ENCODE measurements at regions not wholly inside any gene's neighbourhood (a gene's known extent, or its start where the extent isn't known, plus 50 kb on each side); places are given as distances from the start of the nearest gene placed in this dataset.
"Not testable (repeated sequence)": the region's sequence is repeated elsewhere in the genome, so short reads cannot be mapped to it uniquely, and the experiment has no call there.

DNA sequence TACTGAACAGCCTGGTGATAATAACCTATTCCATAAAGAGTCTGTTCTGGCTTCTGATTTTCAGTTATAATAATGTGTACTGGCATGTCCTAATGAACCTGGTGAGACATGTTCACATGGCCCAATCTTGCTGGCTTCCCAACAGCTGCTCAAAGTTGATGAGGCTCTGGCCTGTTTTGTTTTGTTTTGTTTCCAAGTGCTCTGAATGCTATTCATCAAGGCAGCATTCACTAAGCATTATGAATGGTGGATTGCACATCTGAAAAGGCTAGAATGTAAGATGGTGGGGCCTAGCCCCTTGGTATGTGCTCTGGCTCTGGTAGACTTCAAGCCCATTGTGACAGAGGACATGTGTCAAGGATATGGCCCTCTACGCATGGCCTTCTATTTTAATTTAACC is 388.5 kb downstream of the PSAT1 start:
- DNase-seq (ENCODE audit: low read depth, low spot score), result no peak
- no peak overlapping the region for H3K4me3 ChIP-seq (ENCODE audit: low read length)

DNA sequence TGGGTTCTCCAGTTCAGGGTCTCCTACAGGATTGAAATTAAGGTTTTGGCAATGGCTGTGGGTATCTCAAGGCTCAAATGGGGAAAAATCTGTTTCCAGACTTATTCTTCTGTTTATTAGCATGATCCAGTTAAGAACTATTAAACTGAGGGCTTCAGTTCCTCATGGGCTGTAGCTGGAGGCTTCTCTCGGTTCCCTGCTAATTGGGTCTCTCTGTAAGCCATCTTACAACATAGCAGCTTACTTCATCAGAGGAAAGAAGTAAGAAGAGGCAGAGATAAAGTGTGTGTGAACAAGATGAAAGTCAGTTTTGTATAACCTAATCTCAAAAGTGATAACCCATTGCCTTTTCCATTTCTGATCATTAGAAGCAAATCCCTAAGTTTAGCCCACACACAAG is 391.9 kb downstream of the PSAT1 start:
- DNase-seq (ENCODE audit: low read depth, low spot score), result no peak

GRCh38 chr9:78691542-78691941 is 394.6 kb downstream of the PSAT1 start:
- no peak for DNase-seq (ENCODE audit: low read depth, low spot score)
- H3K4me3 ChIP-seq (ENCODE audit: low read length), result no peak overlapping the region

More for the DNA sequence above, 391.9 kb downstream of the PSAT1 start:
- no peak overlapping the region for H3K4me3 ChIP-seq (ENCODE audit: low read length)

DNA sequence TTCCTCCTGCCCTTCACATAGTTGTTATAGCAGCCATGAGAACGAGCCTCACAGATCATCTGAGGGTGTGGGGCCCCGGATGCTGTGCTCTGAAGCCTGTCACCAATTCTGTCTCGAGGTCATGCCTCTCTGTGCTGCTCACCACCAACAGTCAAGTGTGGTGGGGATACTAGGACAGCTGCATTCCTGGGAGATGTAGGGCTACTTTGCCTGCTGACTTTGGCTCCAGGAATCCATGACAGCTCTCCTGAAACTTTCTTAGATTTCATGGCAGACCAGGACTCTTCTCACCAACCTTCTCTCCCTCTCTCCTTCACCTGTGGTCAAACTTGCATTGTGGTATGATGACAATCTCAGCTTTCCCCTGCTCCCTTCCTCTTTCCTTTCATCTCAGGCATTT is 395.9 kb downstream of the PSAT1 start:
- no peak for DNase-seq (ENCODE audit: low read depth, low spot score)
- H3K4me3 ChIP-seq (ENCODE audit: low read length), result no peak overlapping the region

DNA sequence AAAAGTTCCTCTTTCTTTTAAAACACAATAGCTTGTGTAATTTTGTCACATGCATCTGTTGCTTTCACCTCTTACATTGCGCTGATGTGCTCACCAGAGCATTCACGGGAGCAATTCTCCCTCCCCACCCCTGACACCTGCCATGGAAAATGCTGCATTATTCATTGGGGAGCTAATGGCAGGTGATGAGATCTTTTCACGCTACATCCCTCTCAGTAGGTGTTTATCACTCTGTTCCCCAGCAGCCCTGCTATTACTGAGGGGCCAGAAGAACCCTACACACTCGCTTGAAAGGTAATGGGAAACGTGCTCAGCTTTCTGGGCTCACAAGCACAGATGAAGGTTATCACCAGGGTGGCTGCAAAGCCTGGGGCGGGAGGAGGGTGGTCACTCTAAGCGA is 398.0 kb downstream of the PSAT1 start:
- DNase-seq (ENCODE audit: low read depth, low spot score), result no peak
- H3K4me3 ChIP-seq (ENCODE audit: low read length), result no peak overlapping the region

DNA sequence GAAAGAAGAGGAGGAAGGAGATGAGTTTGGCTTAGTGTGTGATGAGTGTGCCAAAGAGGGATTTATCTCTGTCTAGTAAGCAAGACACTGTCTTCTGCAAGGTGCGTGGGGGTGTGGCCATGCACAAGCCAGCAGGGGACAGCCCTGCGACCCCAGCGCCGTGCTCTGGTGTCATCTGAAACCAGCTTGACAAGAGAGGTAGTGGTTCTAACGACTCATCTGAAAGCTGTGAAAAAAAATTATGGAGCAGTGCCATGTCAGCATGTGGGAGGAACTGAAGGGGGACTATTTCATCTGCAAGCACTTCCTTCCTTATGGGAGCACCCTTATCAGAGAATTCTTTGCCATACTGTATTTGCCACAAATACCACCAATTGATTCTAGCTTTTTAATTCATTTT is 398.6 kb downstream of the PSAT1 start:
- DNase-seq (ENCODE audit: low read depth, low spot score), result no peak
- H3K4me3 ChIP-seq (ENCODE audit: low read length), result no peak overlapping the region

GRCh38 chr9:78697618-78698017 is 400.7 kb downstream of the PSAT1 start:
- no peak for DNase-seq (ENCODE audit: low read depth, low spot score)
- no peak overlapping the region for H3K4me3 ChIP-seq (ENCODE audit: low read length)

DNA sequence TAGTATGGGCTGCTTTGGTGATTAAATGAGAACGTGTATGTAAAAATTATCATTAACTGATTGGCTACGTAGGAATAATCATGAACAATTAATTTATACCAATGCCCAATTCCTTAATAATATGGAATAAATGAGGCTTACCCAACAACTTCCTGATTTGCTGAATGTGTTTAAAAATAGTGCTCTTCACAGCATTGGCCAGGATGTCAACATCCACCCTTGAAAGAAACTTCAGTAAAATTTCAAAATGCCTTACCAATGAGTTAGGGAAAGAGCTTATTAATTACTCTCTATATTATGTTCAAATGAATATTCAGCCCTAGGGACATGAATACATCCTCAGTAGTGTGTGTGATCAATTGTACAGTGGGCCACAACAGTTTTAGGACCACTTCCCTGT is 401.4 kb downstream of the PSAT1 start:
- DNase-seq (ENCODE audit: low read depth, low spot score), result no peak
- no peak overlapping the region for H3K4me3 ChIP-seq (ENCODE audit: low read length)

DNA sequence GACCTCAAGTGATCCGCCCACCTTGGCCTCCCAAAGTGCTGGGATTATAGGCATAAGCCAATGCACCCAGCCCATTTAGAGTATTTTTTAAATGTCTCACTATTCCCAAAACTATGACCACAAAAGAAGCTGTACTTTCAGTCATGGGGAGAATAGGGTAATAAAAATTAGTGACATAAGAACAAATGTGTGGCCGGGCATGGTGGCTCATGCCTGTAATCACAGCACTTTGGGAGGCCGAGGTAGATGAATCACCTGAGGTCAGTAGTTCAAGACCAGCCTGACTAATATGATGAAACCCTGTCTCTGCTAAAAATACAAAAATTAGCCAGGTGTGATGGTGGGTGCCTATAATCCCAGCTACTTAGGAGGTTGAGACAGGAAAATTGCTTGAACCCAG is 402.3 kb downstream of the PSAT1 start:
- not testable (repeated sequence) for DNase-seq (ENCODE audit: low read depth, low spot score)

GRCh38 chr9:78704153-78704552 is 407.2 kb downstream of the PSAT1 start:
- H3K4me3 ChIP-seq (ENCODE audit: low read length); DNase-seq (ENCODE audit: low read depth, low spot score): not testable (repeated sequence)

More for the DNA sequence above, 402.3 kb downstream of the PSAT1 start:
- not testable (repeated sequence) for H3K4me3 ChIP-seq (ENCODE audit: low read length)

DNA sequence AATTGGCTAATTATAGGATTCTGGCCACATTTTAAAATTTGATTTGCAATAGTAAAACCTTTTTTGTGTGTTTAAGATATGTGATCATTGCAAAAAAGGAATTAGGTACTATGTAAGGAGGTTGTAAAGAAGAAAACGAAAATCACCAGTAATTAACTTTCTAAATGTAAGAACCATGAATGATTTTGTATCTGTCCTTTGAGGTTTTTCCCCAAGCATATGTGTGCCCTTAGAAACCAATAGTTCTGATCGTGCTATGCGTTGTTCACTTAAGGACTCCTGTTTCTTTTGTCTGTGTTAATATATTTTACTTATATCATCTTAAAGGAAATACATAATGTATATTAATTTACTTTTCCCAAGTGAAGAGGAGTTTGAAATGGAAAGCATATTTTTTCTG is 410.2 kb downstream of the PSAT1 start:
- no peak for DNase-seq (ENCODE audit: low read depth, low spot score)
- H3K4me3 ChIP-seq (ENCODE audit: low read length), result no peak overlapping the region

GRCh38 chr9:78707481-78707991 is 410.6 kb downstream of the PSAT1 start:
- DNase-seq (ENCODE audit: low read depth, low spot score), result no peak
- H3K4me3 ChIP-seq (ENCODE audit: low read length), result no peak overlapping the region

DNA sequence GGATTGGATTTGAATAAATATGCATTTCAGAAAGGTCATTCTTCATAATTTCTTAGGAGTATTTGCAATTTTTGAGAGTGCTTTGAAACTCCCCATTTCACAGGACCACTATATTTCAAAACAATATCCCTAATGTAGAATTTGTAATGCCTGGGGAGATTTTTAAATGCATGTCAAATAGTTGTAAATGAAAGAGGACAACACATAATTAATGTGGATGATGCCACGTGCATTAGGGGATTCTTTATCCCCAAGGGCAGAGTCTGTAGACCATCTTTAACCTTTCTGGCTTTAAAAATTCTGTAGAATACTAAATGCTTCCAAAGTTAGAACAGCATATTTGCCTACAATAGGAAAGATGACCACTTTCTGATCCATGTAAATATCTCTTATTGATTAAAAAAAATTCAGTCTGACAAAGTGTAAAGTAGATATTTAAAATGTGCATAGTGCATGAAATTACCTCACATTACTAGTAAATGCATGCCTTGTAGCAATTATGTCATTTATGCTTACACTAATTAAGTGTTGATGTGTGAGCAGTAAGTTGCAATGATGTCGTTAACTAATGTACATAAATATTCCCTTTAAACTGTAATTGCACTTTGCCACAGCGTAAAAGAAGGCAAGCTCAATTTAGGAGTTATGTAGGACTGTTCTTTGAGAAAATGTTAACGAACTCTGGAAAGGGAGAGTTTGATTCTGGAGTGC is 416.1 kb downstream of the PSAT1 start:
- no peak overlapping the region for H3K4me3 ChIP-seq (ENCODE audit: low read length)
- DNase-seq (ENCODE audit: low read depth, low spot score), result no peak

- H3K4me3 ChIP-seq (ENCODE audit: low read length), result no peak overlapping the region
- no peak for DNase-seq (ENCODE audit: low read depth, low spot score)
Measured at GRCh38 chr9:78713614-78714405, 416.9 kb downstream of the PSAT1 start.

DNA sequence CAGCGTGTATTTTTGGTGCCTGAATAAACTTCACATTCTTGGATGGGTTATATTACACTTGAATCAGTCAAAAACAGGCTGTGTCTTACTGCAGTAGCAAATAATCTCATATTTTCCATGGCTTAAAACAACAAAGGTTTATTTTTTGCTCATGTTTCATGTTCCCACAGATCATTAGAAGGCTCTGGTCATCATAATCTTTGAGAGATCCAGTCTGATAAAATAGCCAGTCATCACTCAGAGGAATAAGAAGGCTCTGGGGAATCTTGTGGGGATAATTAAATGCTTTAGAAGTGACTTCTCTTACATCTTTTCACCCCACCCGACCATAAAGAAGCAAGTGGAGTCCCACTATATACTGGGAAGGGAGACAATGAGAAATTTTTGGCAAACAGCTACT is 417.7 kb downstream of the PSAT1 start:
- H3K4me3 ChIP-seq (ENCODE audit: low read length), result no peak overlapping the region
- no peak for DNase-seq (ENCODE audit: low read depth, low spot score)

DNA sequence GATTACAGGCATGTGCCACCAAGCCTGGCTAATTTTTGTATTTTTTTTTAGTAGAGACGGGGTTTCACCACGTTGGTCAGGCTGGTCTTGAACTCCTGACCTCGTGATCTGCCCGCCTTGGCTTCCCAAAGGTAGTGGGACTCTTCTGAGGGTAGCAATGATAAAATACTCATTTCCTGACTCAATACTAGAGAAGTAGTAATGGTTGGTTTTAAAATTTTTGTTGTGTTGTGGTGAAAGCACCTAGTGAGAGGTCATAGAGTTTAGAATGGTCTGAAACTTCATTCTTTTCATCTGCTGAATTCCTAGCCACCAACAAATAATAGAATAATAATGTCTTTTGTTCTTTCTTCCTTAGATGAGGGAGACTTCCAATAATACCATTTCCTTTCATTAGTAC is 422.1 kb downstream of the PSAT1 start:
- not testable (repeated sequence) for H3K4me3 ChIP-seq (ENCODE audit: low read length); DNase-seq (ENCODE audit: low read depth, low spot score)

DNA sequence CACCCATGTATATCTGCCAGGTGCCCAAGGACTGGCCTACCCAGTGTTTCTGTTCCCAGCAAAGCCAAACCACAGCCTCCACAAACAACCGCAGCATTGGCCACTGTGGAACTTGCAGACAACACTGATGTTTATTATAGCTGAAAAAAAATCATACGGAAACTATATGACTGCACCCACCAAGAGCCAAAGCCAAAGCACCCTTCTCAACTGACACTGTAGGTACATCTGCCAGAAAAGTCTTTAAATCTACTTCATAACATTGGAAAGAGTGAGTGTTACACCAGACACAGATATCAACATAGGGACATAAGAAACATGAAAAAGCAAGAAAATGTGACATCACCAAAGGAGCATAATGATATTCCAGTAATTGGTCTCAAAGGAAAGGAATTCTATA is 428.0 kb downstream of the PSAT1 start:
- no peak overlapping the region for H3K4me3 ChIP-seq (ENCODE audit: low read length)
- DNase-seq (ENCODE audit: low read depth, low spot score), result no peak

DNA sequence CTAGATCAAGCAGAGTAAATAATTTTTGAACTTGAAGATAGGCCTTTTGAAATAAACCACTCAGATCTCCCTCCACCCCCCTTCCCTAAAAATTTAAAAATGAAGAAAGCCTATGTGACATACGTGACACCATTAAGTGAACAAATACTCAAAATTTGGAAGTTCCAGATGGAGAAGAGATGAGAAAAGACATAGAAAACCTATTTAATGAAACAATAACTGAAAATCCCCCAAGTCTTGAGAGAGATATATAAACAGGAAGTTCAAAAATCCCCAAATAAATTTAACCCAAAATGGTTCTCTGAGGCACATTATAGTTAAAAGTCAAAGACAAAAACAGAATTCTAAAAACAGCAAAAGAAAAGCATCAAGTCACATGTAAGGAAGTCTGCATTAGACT is 428.6 kb downstream of the PSAT1 start:
- H3K4me3 ChIP-seq (ENCODE audit: low read length), result no peak overlapping the region

DNA sequence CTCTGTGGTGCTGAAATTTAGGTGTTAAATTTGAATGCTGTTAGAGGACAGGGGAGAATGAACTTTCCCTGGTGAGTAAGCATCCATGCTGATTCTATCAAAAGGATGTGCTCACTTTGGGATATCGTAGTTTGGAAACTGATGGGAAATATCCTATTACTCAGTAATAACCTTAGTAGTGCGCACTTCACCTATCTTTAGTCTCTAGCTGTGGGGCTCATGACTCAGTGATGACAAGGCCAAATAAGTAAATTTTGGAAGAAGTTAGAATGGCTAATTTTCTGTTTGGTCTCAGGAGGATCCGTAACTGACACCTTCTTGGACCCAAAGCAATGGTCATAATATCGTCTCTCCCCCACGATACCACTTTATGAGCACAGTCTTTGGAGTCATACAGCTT is 448.4 kb downstream of the PSAT1 start:
- no peak for DNase-seq (ENCODE audit: low read depth, low spot score)
- no peak overlapping the region for H3K4me3 ChIP-seq (ENCODE audit: low read length)

More for the DNA sequence above, 428.6 kb downstream of the PSAT1 start:
- DNase-seq (ENCODE audit: low read depth, low spot score), result no peak

DNA sequence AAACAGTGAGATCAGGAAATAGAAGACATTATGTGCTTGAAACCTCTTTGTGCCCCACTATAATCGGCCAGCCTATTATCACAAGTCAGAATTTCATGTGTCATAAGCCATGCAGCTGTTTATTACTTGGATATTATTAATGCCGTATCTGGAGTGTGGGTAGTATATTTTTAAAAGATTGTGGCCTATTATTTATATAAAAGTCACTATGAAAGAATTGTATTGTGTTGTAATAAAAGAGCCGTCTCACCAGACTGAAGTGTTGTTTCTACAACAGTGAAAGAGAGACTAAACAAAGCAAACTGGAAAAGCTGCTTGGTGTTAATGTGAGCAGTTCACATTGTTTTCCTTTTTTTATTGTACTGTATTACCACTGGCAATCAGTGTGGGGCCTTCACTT is 449.1 kb downstream of the PSAT1 start:
- no peak overlapping the region for H3K4me3 ChIP-seq (ENCODE audit: low read length)
- no peak for DNase-seq (ENCODE audit: low read depth, low spot score)

Data from Jurkat, Clone E6-1 (cell line).